ENCODE measurements at regions not wholly inside any gene's neighbourhood (a gene's known extent, or its start where the extent isn't known, plus 50 kb on each side); places are given as distances from the start of the nearest gene placed in this dataset.

- TF ChIP-seq EZH2 (IDR thresholded peaks at IDR 0.05; ENCODE audit: borderline replicate concordance, low read depth, low read length, severe bottlenecking): no peak
- no peak for TF ChIP-seq CTCF (IDR thresholded peaks at IDR 0.05; ENCODE audit: borderline replicate concordance, extremely low read depth, low read length, poor library complexity, severe bottlenecking)
These were observed 88.0 kb upstream of the SNRK start for GRCh38 chr3:43198301-43198700.
